GM13977 (cell line): ENCODE measurements at regions not wholly inside any gene's neighbourhood (a gene's known extent, or its start where the extent isn't known, plus 50 kb on each side); places are given as distances from the start of the nearest gene placed in this dataset.

ENCODE experiments used
- DNase-seq: peaks from one replicate; pipeline ENCODE4 v3.0.0; 2012; ENCODE audit warnings: low spot score
- in situ Hi-C: fragments of 300-500 bp; cut with MboI; formaldehyde crosslinking; loops from one replicate; pipeline ENCODE4 v1.12.0; 2022; ENCODE audit warnings: low sequenced_read_pairs, low pct_unique_long_range_greater_than_20kb, mixed read lengths, inconsistent platforms; ENCODE audit not compliant: unreplicated experiment
- TF ChIP-seq, protein P1 (sequence below): IDR thresholded peaks from 2 replicates; pipeline ENCODE4 v1.5.1; 2012; ENCODE audit warnings: mild to moderate bottlenecking, control low read depth; ENCODE audit not compliant: insufficient read depth; ENCODE audit errors: extremely low read depth, missing control alignments

DNA sequence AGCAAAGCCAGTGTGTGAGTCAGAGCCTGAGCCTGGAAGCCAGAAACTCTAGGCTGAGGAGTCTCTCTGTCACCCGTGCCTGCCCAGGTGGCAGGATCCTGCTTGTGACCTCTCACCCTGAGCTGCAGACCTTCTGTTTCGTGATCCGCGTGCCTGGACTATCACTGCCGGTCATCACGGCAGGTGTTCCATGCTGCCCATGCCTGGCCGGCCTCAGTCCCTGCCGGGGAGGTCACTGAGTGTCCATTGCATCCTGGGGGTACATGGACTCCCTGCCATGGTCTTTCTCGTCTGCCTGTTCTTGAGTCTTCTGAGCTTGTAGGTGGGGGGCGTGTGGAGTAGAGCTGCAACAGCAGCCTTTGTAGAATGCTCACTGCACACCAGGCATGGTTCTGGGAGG is 1032.4 kb downstream of the TBC1D22A start:
- in situ Hi-C loops, result no loop called here
- TF ChIP-seq, protein P1, sequence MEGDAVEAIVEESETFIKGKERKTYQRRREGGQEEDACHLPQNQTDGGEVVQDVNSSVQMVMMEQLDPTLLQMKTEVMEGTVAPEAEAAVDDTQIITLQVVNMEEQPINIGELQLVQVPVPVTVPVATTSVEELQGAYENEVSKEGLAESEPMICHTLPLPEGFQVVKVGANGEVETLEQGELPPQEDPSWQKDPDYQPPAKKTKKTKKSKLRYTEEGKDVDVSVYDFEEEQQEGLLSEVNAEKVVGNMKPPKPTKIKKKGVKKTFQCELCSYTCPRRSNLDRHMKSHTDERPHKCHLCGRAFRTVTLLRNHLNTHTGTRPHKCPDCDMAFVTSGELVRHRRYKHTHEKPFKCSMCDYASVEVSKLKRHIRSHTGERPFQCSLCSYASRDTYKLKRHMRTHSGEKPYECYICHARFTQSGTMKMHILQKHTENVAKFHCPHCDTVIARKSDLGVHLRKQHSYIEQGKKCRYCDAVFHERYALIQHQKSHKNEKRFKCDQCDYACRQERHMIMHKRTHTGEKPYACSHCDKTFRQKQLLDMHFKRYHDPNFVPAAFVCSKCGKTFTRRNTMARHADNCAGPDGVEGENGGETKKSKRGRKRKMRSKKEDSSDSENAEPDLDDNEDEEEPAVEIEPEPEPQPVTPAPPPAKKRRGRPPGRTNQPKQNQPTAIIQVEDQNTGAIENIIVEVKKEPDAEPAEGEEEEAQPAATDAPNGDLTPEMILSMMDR, result no peak
- no peak for DNase-seq

DNA sequence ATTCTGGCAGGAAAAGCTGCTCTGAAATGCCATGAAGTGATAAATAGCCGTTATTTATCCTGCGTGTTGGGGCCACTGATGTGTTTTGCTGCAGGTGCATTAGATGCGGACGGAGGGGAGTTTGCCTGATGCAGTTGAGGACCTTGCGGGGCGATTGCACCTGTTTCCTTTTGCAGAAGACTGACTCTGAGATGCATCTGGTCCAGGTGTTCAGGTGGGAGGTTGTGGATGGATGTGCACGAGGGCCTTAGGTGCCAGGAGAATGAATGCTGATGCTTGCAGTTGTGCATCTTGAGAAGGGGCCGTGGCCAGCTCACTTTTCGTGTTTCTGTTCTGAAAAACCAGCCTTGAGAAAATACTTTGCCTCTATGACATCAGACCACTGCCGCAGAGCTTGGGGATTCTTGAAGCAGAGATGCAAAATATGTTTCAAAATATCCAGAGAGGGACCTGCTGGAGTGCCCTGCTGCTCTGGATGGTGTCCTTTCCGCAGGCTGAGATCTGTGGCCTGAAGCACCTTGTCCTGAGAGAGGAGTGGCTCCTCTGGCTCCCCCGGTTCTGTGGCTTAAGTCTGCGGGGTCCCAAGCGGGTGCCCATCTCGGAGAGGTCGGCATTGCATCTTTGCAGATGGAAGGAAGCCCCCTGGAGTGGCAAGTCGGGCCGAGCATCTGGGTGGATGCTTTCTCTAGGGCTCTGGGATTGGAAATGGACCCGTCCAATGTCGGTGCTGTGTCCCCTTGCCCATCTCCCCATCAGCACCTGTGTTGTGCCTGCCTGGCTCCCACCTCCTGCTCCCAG is 1031.1 kb downstream of the TBC1D22A start:
- DNase-seq, result no peak
- TF ChIP-seq, protein P1, result no peak
- in situ Hi-C loops, result no loop called here

DNA sequence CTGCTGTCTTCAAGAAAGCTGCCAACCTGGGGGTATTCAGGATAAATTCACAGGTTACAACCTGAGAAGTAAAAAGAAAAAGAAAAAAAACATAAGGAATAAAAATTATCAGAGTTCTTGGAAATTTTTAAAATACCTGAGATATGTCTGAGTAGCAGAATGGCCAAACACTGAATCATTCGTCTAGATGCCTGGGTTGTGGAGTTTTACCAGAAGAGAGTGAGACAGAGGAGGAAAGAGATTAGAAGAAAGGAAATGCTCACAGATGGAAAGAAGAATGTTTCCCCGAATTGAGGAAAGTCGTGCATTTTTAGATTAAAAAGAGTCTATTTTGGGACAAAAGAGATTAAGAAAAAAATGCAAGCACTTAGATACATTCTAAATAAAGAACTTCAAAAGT is 1026.7 kb downstream of the TBC1D22A start:
- in situ Hi-C loops, result no loop called here
- no peak for DNase-seq
- TF ChIP-seq, protein P1, result no peak

DNA sequence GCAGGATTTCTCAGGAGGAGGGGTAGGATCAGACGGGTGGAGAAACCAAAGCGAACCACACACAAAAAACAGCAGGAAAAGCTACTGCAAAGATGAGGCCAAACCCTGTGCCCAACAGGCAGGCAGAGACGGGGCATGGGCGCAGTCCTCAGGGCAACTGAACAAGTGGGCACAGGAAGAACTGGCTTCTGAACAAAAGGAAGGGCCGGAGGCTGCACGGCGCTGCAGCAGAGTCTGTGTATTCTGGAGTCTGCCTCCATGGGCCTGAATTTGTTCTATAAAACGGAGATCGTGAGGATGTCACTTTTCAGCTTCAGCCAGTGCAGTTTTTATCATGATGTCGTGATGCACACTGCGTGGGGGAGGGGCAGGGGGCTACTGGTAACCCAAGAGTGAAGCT is 1026.0 kb downstream of the TBC1D22A start:
- DNase-seq, result no peak
- TF ChIP-seq, protein P1, result no peak
- in situ Hi-C loops, result no loop called here

DNA sequence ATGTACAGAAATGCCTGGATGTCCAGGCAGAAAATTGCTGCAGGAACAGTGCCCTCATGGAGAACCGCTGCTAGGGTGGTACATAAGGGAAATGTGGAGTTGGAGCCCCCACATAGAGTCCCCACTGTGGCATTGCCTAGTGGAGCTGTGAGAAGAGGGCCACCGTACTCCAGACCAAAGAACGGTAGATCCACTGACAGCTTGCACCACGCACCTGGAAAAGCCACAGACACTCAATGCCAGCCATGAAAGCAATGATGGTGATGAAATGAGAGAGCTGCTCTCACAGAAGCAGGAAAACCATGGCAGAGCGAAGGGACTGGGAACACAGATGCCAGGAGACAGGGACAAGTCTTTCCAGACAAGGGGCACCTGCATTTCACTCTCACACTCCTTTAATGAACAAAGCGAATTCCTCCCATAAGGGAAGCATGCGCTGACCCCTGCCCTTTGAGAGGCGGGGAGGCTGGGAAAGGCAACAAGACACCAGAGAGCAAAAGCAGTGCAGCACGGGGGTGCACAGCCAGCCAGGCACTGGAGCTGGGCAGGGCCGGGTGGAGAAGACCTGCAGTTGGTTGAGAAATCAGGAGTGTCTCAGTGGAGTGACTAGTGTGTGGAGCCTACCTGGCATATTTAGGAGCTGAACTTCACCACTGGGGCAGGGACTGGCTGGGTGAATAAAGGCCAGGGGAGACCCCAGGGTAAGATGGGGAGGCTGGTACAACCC is 1025.2 kb downstream of the TBC1D22A start:
- no peak for DNase-seq
- TF ChIP-seq, protein P1, result no peak
- in situ Hi-C loops, result no loop called here

- TF ChIP-seq, protein P1, result no peak
- in situ Hi-C loops, result no loop called here
- DNase-seq, result no peak
Measured at GRCh38 chr22:47786650-47787290, 1024.3 kb downstream of the TBC1D22A start.
